ENCODE measurements at regions not wholly inside any gene's neighbourhood (a gene's known extent, or its start where the extent isn't known, plus 50 kb on each side); places are given as distances from the start of the nearest gene placed in this dataset.

- TF ChIP-seq, protein P1, sequence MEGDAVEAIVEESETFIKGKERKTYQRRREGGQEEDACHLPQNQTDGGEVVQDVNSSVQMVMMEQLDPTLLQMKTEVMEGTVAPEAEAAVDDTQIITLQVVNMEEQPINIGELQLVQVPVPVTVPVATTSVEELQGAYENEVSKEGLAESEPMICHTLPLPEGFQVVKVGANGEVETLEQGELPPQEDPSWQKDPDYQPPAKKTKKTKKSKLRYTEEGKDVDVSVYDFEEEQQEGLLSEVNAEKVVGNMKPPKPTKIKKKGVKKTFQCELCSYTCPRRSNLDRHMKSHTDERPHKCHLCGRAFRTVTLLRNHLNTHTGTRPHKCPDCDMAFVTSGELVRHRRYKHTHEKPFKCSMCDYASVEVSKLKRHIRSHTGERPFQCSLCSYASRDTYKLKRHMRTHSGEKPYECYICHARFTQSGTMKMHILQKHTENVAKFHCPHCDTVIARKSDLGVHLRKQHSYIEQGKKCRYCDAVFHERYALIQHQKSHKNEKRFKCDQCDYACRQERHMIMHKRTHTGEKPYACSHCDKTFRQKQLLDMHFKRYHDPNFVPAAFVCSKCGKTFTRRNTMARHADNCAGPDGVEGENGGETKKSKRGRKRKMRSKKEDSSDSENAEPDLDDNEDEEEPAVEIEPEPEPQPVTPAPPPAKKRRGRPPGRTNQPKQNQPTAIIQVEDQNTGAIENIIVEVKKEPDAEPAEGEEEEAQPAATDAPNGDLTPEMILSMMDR (IDR thresholded peaks at IDR 0.05): no peak
- TF ChIP-seq POLR2A (IDR thresholded peaks at IDR 0.05): no peak
Observed at GRCh38 chr2:189370719-189371118, 70.6 kb upstream of the WDR75 start.
